ENCODE measurements at regions not wholly inside any gene's neighbourhood (a gene's known extent, or its start where the extent isn't known, plus 50 kb on each side); places are given as distances from the start of the nearest gene placed in this dataset.
"Not testable (repeated sequence)": the region's sequence is repeated elsewhere in the genome, so short reads cannot be mapped to it uniquely, and the experiment has no call there.

DNA sequence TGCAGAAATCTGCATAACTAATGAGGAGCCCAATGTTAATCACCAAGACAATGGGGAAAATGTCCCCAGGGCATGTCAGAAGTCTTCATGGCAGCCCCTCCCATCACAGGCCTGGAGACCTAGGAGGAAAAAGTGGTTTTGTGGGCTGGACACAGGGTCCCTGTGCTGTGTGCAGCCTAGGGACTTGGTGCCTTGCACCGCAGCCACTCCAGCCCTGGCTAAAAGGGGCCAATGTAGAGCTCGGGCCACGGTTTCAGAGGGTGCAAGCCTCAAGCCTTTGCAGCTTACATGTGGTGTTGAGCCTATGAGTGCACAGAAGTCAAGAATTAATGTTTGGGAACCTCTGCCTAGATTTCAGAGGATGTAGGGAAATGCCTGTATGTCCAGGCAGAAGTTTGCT, 474.3 kb upstream of the ADGRB3 start:
- TF ChIP-seq, protein P1, sequence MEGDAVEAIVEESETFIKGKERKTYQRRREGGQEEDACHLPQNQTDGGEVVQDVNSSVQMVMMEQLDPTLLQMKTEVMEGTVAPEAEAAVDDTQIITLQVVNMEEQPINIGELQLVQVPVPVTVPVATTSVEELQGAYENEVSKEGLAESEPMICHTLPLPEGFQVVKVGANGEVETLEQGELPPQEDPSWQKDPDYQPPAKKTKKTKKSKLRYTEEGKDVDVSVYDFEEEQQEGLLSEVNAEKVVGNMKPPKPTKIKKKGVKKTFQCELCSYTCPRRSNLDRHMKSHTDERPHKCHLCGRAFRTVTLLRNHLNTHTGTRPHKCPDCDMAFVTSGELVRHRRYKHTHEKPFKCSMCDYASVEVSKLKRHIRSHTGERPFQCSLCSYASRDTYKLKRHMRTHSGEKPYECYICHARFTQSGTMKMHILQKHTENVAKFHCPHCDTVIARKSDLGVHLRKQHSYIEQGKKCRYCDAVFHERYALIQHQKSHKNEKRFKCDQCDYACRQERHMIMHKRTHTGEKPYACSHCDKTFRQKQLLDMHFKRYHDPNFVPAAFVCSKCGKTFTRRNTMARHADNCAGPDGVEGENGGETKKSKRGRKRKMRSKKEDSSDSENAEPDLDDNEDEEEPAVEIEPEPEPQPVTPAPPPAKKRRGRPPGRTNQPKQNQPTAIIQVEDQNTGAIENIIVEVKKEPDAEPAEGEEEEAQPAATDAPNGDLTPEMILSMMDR (IDR thresholded peaks at IDR 0.05): not testable (repeated sequence)
- TF ChIP-seq POLR2AphosphoS5, POLR2A (IDR thresholded peaks at IDR 0.05): not testable (repeated sequence)
